GM10266 (cell line): ENCODE measurements at regions not wholly inside any gene's neighbourhood (a gene's known extent, or its start where the extent isn't known, plus 50 kb on each side); places are given as distances from the start of the nearest gene placed in this dataset.

Experiments
- DNase-seq: peaks from one replicate; pipeline ENCODE4 v3.0.0; 2012; ENCODE audit errors: extremely low spot score
- CTCF ChIP-seq: IDR thresholded peaks from 2 replicates; pipeline ENCODE4 v1.5.1; 2012; ENCODE audit warnings: mild to moderate bottlenecking, low read depth; ENCODE audit not compliant: control insufficient read depth, insufficient read depth; ENCODE audit errors: missing control alignments

GRCh38 chr14:42854061-42854460, 1247.4 kb downstream of the LRFN5 start:
- no peak for TF ChIP-seq CTCF
- no peak for DNase-seq

- no peak for DNase-seq
- no peak for TF ChIP-seq CTCF
These were observed 1242.0 kb downstream of the LRFN5 start for GRCh38 chr14:42848652-42849051.

- TF ChIP-seq CTCF: no peak
- DNase-seq: no peak
These were observed 1208.1 kb downstream of the LRFN5 start for GRCh38 chr14:42814817-42815216.

GRCh38 chr14:42806909-42807315, 1200.2 kb downstream of the LRFN5 start:
- no peak for DNase-seq
- no peak for TF ChIP-seq CTCF

GRCh38 chr14:42804141-42804540, 1197.5 kb downstream of the LRFN5 start:
- no peak for TF ChIP-seq CTCF
- no peak for DNase-seq

GRCh38 chr14:42802346-42802745, 1195.7 kb downstream of the LRFN5 start:
- no peak for DNase-seq
- TF ChIP-seq CTCF: no peak

- DNase-seq: no peak
- TF ChIP-seq CTCF: no peak
These were observed 1185.5 kb downstream of the LRFN5 start for GRCh38 chr14:42792166-42792565.
